K562 (cell line): ENCODE measurements at regions not wholly inside any gene's neighbourhood (a gene's known extent, or its start where the extent isn't known, plus 50 kb on each side); places are given as distances from the start of the nearest gene placed in this dataset.

Experiments
- ATAC-seq: fragments of 200-7000 bp; cut with Tn5 transposase; 3 replicates; pipeline ENCODE4 v1.9.1; 2020; ENCODE audit warnings: moderate library complexity
- BruUV-seq: library from RNA; stranded (reverse); fragments of 400-500 nt; replicated peaks from 2 replicates; lab custom pipeline; 2021; lab: Mats Ljungman, UMichigan
- CTCF ChIA-PET: fragments of 300-600 bp; formaldehyde crosslinking; extraction: SDS; loops from one replicate; lab custom pipeline; 2021; ENCODE audit warnings: low intra/inter-chr PET ratio; lab: Yijun Ruan, JAX
- POLR2A ChIA-PET: fragments of 300-600, 350-650 bp; sonication (Branson Sonifier 250); formaldehyde crosslinking; extraction: SDS; loops from one replicate; lab custom pipeline; 2021; ENCODE audit warnings: antibody characterized with exemption, inconsistent platforms; lab: Yijun Ruan, JAX
- DNase-seq, 4 experiments: peaks; one replicate each; pipeline versions ENCODE4 v3.0.0 to v3.0.0-alpha.2; 2011 to 2018; ENCODE audit warnings: low spot score in 3 of 4, mixed read lengths in 3 of 4; ENCODE audit errors: extremely low read depth in 1 of 4
- FAIRE-seq: peaks from 2 replicates; lab custom pipeline; 2011; peaks lifted over from hg19 to GRCh38; lab: Jason Lieb, UNC
- H2AFZ ChIP-seq: 2 replicates; pipeline ENCODE4 v1.6.0; 2011; ENCODE audit warnings: low read depth, low read length, control low read depth, inconsistent platforms
- H3K27ac ChIP-seq: fragments of 200-600 bp; 3 replicates; pipeline ENCODE4 v1.8.0; 2011; ENCODE audit warnings: low read depth, mild to moderate bottlenecking, control low read depth, inconsistent platforms, low read length, moderate library complexity, mixed read lengths; ENCODE audit errors: extremely low read depth
- H3K27me3 ChIP-seq, 2 experiments: fragments of 300-600 bp in 1 of 2; 2 replicates in 1 of 2; 3 replicates in 1 of 2; pipeline versions ENCODE4 v1.6.0 to v1.8.0; 2011; ENCODE audit warnings: inconsistent platforms in 2 of 2, low read length in 2 of 2, mild to moderate bottlenecking in 1 of 2, mixed read lengths in 1 of 2, moderate library complexity in 1 of 2; ENCODE audit not compliant: control insufficient read depth in 2 of 2, insufficient read depth in 2 of 2
- H3K36me3 ChIP-seq: fragments of 300-600 bp; 3 replicates; pipeline ENCODE4 v1.8.0; 2011; ENCODE audit warnings: mild to moderate bottlenecking, low read length, inconsistent platforms; ENCODE audit not compliant: control insufficient read depth, insufficient read depth
- H3K4me1 ChIP-seq, 2 experiments: fragments of 200-600 bp in 1 of 2; replicated peaks in 1 of 2; 2 replicates in 1 of 2; 3 replicates in 1 of 2; pipeline versions ENCODE4 v1.5.1 to v1.8.0; 2011; ENCODE audit warnings: inconsistent platforms in 2 of 2, low read length in 2 of 2, mild to moderate bottlenecking in 1 of 2, mixed read lengths in 1 of 2, moderate library complexity in 1 of 2; ENCODE audit not compliant: control insufficient read depth in 2 of 2, insufficient read depth in 2 of 2
- H3K4me2 ChIP-seq: 2 replicates; pipeline ENCODE4 v1.6.1; 2011; ENCODE audit warnings: low read length, control low read depth, inconsistent platforms, mixed read lengths; ENCODE audit not compliant: insufficient read depth
- H3K4me3 ChIP-seq: fragments of 200-600 bp; sonication (generic), shearing (Covaris generic); 2 replicates; pipeline ENCODE4 v1.5.1; 2016; ENCODE audit warnings: control low read depth, inconsistent platforms
- H3K79me2 ChIP-seq: fragments of 200-600 bp; 3 replicates; pipeline ENCODE4 v1.8.0; 2011; ENCODE audit warnings: low read length, inconsistent platforms; ENCODE audit not compliant: control insufficient read depth, insufficient read depth
- H3K9ac ChIP-seq, 2 experiments: 2 replicates each; pipeline versions ENCODE4 v1.6.0 to v1.6.1; 2011; ENCODE audit warnings: low read depth in 2 of 2, low read length in 2 of 2, control low read depth in 1 of 2, inconsistent platforms in 1 of 2, mild to moderate bottlenecking in 1 of 2, mixed read lengths in 1 of 2; ENCODE audit not compliant: insufficient read depth in 1 of 2
- H3K9me1 ChIP-seq: one replicate; pipeline ENCODE4 v1.6.0; 2011; ENCODE audit warnings: inconsistent platforms, mild to moderate bottlenecking, low read length, moderate library complexity; ENCODE audit not compliant: control insufficient read depth, insufficient read depth
- H3K9me3 ChIP-seq: replicated peaks from 2 replicates; pipeline ENCODE4 v1.5.1; 2011; ENCODE audit warnings: low read depth, low read length, inconsistent platforms; ENCODE audit not compliant: control insufficient read depth, insufficient read depth
- H4K20me1 ChIP-seq: replicated peaks from 2 replicates; pipeline ENCODE4 v1.6.1; 2011; ENCODE audit warnings: low read length, inconsistent platforms, mixed read lengths; ENCODE audit not compliant: control insufficient read depth, insufficient read depth
- NKRF ChIP-seq: fragments of 450-650 bp; IDR thresholded peaks from 2 replicates; pipeline ENCODE4 v1.6.1; 2016; ENCODE audit warnings: borderline replicate concordance
- NRF1 ChIP-seq, 2 experiments: fragments of 450-650 bp; IDR thresholded peaks in 1 of 2; conservative IDR thresholded peaks in 1 of 2; 2 replicates each; pipeline ENCODE4 v1.6.1; 2014; ENCODE audit warnings: mild to moderate bottlenecking in 2 of 2
- SMAD3 ChIP-seq: fragments of 450-650 bp; formaldehyde crosslinking; conservative IDR thresholded peaks from 2 replicates; pipeline ENCODE4 v1.4.0; 2020; ENCODE audit warnings: mild to moderate bottlenecking
- YY1 ChIP-seq, 3 experiments: IDR thresholded peaks; 2 replicates each; pipeline ENCODE4 v1.6.1; 2011; ENCODE audit warnings: low read length in 2 of 3, mild to moderate bottlenecking in 2 of 3, moderate library complexity in 2 of 3, borderline replicate concordance in 1 of 3, control low read depth in 1 of 3, low read depth in 1 of 3; ENCODE audit not compliant: insufficient read depth in 3 of 3, insufficient replicate concordance in 2 of 3, control insufficient read depth in 1 of 3, insufficient read length in 1 of 3; ENCODE audit errors: extremely low read depth in 1 of 3
- ZFPM2 ChIP-seq: fragments of 250-450 bp; sonication (Bioruptor Pico); IDR thresholded peaks from 2 replicates; pipeline ENCODE4 v1.5.1; 2022; ENCODE audit warnings: mild to moderate bottlenecking
- WGBS: fragments of 100-300 bp; shearing (Covaris generic); methylation state at CpG from one replicate; pipeline ENCODE4 v1.1.6; 2016; ENCODE audit warnings: low coverage, mixed read lengths; ENCODE audit not compliant: insufficient coverage; ENCODE audit errors: missing lambda C conversion rate; 5-methylcytosine and 5-hydroxymethylcytosine counted together
- in situ Hi-C: fragments of 300-500 bp; cut with MboI; formaldehyde crosslinking; loops from 4 replicates; pipeline ENCODE4 v1.15.0; 2018; ENCODE audit warnings: inconsistent platforms, mixed read lengths
- intact Hi-C: fragments of 100-400 bp; cut with micrococcal nuclease; formaldehyde crosslinking; loops from 2 replicates; pipeline ENCODE4 v1.14.2; 2022

- in situ Hi-C loops, result loop anchor here (25.0 kb wide), 1 partner anchor 315 kb away; the partner anchor contains the start of gene ENGASE
- POLR2A ChIA-PET, result no interaction called here
- H3K4me1 ChIP-seq, result 0 out of 5 replicates have a peak, but pooled peaks cover 0 to 4% of the 10 kb centered on the region in 2 experiments
- no peaks in the 10 kb centered on the region for H3K9me1 ChIP-seq
- no peaks in the 10 kb centered on the region for H3K9me3 ChIP-seq
- no peaks in the 10 kb centered on the region for H3K36me3 ChIP-seq
- H3K27ac ChIP-seq, result no peak overlapping the region
- FAIRE-seq (no peak), ATAC-seq (no peak), DNase-seq (no peak)
- CTCF ChIA-PET, result no interaction called here
- TF ChIP-seq ZFPM2 (CRISPR knock-in tag) (no peak), YY1 (IDR thresholded peaks at IDR 0.05; ENCODE audit: borderline replicate concordance in 1 of 3, control insufficient read depth in 1 of 3, extremely low read depth in 1 of 3, insufficient read depth in 3 of 3, insufficient read length in 1 of 3, insufficient replicate concordance in 2 of 3, low read depth in 1 of 3, low read length in 2 of 3) (no peak), NRF1 (conservative IDR thresholded peaks at IDR 0.05 in 1 of 2, IDR thresholded peaks at IDR 0.05 in 1 of 2) (peak; percentile 25 to 51; a peak in 2 of 4 replicates), NKRF (no peak), SMAD3 (CRISPR knock-in tag) (no peak)
- intact Hi-C loops, result no loop called here
- no peaks in the 10 kb centered on the region for H3K79me2 ChIP-seq
- H2AFZ ChIP-seq, result no peak overlapping the region
- H4K20me1 ChIP-seq, result 0 out of 2 replicates have a peak, but pooled peaks cover 2% of the 10 kb centered on the region
- under 1% methylated on average over 25 of the region's 25 CpGs for WGBS
- no TSS peak for BruUV-seq
- no peak overlapping the region for H3K9ac ChIP-seq
- no peak overlapping the region for H3K4me3 ChIP-seq
- peaks cover 11 to 81% of the 10 kb centered on the region in 2 experiments for H3K27me3 ChIP-seq
- H3K4me2 ChIP-seq, result no peak overlapping the region
Observed at GRCh38 chr17:79377230-79377786, 233.5 kb downstream of the RBFOX3 start.
